ENCODE measurements at regions not wholly inside any gene's neighbourhood (a gene's known extent, or its start where the extent isn't known, plus 50 kb on each side); places are given as distances from the start of the nearest gene placed in this dataset.

GRCh38 chr2:138296365-138296764 is 205.2 kb upstream of the SPOPL start:
- H3K79me2 ChIP-seq (ENCODE audit: insufficient read depth, low read length), result no peaks in the 10 kb centered on the region
- no peak overlapping the region for H2AFZ ChIP-seq (ENCODE audit: insufficient read depth, low read depth, low read length, poor library complexity, severe bottlenecking)
- H3K36me3 ChIP-seq (replicated peaks in 1 of 2; ENCODE audit: control insufficient read depth in 1 of 2, insufficient read depth in 2 of 2, low read length in 2 of 2), result no peaks in the 10 kb centered on the region
- H3K9me3 ChIP-seq (replicated peaks in 1 of 2; ENCODE audit: control insufficient read depth in 1 of 2, insufficient read depth in 1 of 2, low read length in 2 of 2), result no peaks in the 10 kb centered on the region
- no peak overlapping the region for H3K4me3 Mint-ChIP-seq
- no peaks in the 10 kb centered on the region for H4K20me1 ChIP-seq (ENCODE audit: insufficient read depth, low read length)
- H3K4me2 ChIP-seq (replicated peaks; ENCODE audit: extremely low read depth, low read length, poor library complexity, severe bottlenecking), result no peak overlapping the region
- no peaks in the 10 kb centered on the region for H3K27me3 ChIP-seq (ENCODE audit: control insufficient read depth in 2 of 2, insufficient read depth in 2 of 2, low read length in 2 of 2)
- H3K27ac ChIP-seq (ENCODE audit: low read depth in 1 of 2, low read length in 2 of 2), result no peak overlapping the region
- no peak overlapping the region for H3K9ac ChIP-seq (ENCODE audit: insufficient read depth, low read length, poor library complexity, severe bottlenecking)
- H3K36me3 Mint-ChIP-seq, result peaks cover 0 to 3% of the 10 kb centered on the region in 2 donors
- H3K4me1 Mint-ChIP-seq, result no peaks in the 10 kb centered on the region
- H3K9me3 Mint-ChIP-seq, result peaks cover 0 to 5% (median 2%) of the 10 kb centered on the region in 7 donors
- no peak overlapping the region for H3K4me3 ChIP-seq (replicated peaks in 1 of 3; ENCODE audit: low read depth in 2 of 3, low read length in 3 of 3)
- no peak for TF ChIP-seq CTCF (IDR thresholded peaks at IDR 0.05)
- H3K27ac Mint-ChIP-seq, result no peak overlapping the region
- DNase-seq, result no peak
- H3K27me3 Mint-ChIP-seq (ENCODE audit: low read depth in 3 of 3), result no peaks in the 10 kb centered on the region
- intact Hi-C loops (cut with micrococcal nuclease), result no loop called here
- H3K4me1 ChIP-seq (ENCODE audit: control insufficient read depth in 1 of 2, insufficient read depth in 2 of 2, low read length in 2 of 2), result no peaks in the 10 kb centered on the region

GRCh38 chr2:138298120-138298814 is 203.3 kb upstream of the SPOPL start:
- Histone ChIP-seq H3K36me3 (replicated peaks in 1 of 2; ENCODE audit: control insufficient read depth in 1 of 2, insufficient read depth in 2 of 2, low read length in 2 of 2) (no peaks in the 10 kb centered on the region), H3K27ac (ENCODE audit: low read depth in 1 of 2, low read length in 2 of 2) (no peak overlapping the region), H2AFZ (ENCODE audit: insufficient read depth, low read depth, low read length, poor library complexity, severe bottlenecking) (no peak overlapping the region), H3K27me3 (ENCODE audit: control insufficient read depth in 2 of 2, insufficient read depth in 2 of 2, low read length in 2 of 2) (no peaks in the 10 kb centered on the region), H3K4me2 (replicated peaks; ENCODE audit: extremely low read depth, low read length, poor library complexity, severe bottlenecking) (no peak overlapping the region), H3K9ac (ENCODE audit: insufficient read depth, low read length, poor library complexity, severe bottlenecking) (no peak overlapping the region), H3K9me3 (replicated peaks in 1 of 2; ENCODE audit: control insufficient read depth in 1 of 2, insufficient read depth in 1 of 2, low read length in 2 of 2) (no peaks in the 10 kb centered on the region), H3K4me1 (ENCODE audit: control insufficient read depth in 1 of 2, insufficient read depth in 2 of 2, low read length in 2 of 2) (no peaks in the 10 kb centered on the region), H4K20me1 (ENCODE audit: insufficient read depth, low read length) (no peaks in the 10 kb centered on the region), H3K79me2 (ENCODE audit: insufficient read depth, low read length) (no peaks in the 10 kb centered on the region), H3K4me3 (replicated peaks in 1 of 3; ENCODE audit: low read depth in 2 of 3, low read length in 3 of 3) (no peak overlapping the region)
- Mint-ChIP-seq H3K9me3 (peaks cover 0 to 5% (median 2%) of the 10 kb centered on the region in 7 donors), H3K4me3 (no peak overlapping the region), H3K36me3 (peaks cover 0 to 3% of the 10 kb centered on the region in 2 donors), H3K4me1 (no peaks in the 10 kb centered on the region), H3K27me3 (ENCODE audit: low read depth in 3 of 3) (no peaks in the 10 kb centered on the region), H3K27ac (no peak overlapping the region)
- intact Hi-C loops (cut with micrococcal nuclease), result no loop called here
- TF ChIP-seq CTCF (IDR thresholded peaks at IDR 0.05), result no peak
- WGBS (ENCODE audit: insufficient coverage), result 100% methylated on average over 1 of the region's 11 CpGs
- DNase-seq, result no peak

Data from CD14-positive monocyte (primary cell).